Transverse colon (tissue), 4 donors: ENCODE measurements at regions not wholly inside any gene's neighbourhood (a gene's known extent, or its start where the extent isn't known, plus 50 kb on each side); places are given as distances from the start of the nearest gene placed in this dataset.

ENCODE experiments used
- DNase-seq: peaks from one replicate; pipeline ENCODE4 v3.0.0-alpha.2; 2019
- H3K27ac ChIP-seq, 4 donors: fragments of 200-600 bp; sonication (generic); 2 replicates each; pipeline ENCODE4 v1.5.1; 2016 to 2018; ENCODE audit warnings: inconsistent platforms in 4 of 4
- H3K27me3 ChIP-seq: fragments of 200-600 bp; sonication (generic); 2 replicates; pipeline ENCODE4 v1.5.1; 2017; ENCODE audit warnings: inconsistent platforms
- H3K36me3 ChIP-seq, 4 donors: fragments of 200-600 bp; sonication (generic); 2 replicates each; pipeline ENCODE4 v1.5.1; 2017 to 2019; ENCODE audit warnings: inconsistent platforms in 4 of 4
- H3K4me1 ChIP-seq, 4 donors: fragments of 200-600 bp; sonication (generic); 2 replicates each; pipeline ENCODE4 v1.5.1; 2017 to 2020; ENCODE audit warnings: inconsistent platforms in 4 of 4
- H3K4me3 ChIP-seq, 4 donors: fragments of 200-600 bp; sonication (generic); 1 replicate in 1 of 4; 2 replicates in 3 of 4; pipeline versions ENCODE4 v1.5.1 to v1.6.1; 2017 to 2019; ENCODE audit warnings: inconsistent platforms in 4 of 4
- H3K9me3 ChIP-seq, 2 donors: fragments of 200-600 bp; sonication (generic); 2 replicates each; pipeline ENCODE4 v1.5.1; 2017 to 2019; ENCODE audit warnings: inconsistent platforms in 2 of 2
- CTCF ChIP-seq, 5 experiments: fragments of 200-600 bp in 3 of 5; fragments of 450-650 bp in 2 of 5; sonication (generic) in 3 of 5; IDR thresholded peaks; 1 replicate in 2 of 5; 2 replicates in 3 of 5; pipeline ENCODE4 v1.5.1; 2016 to 2017; ENCODE audit warnings: antibody characterized with exemption in 5 of 5, inconsistent platforms in 3 of 5, mild to moderate bottlenecking in 2 of 5, moderate library complexity in 1 of 5
- EP300 ChIP-seq: sonication (generic); formaldehyde crosslinking; IDR thresholded peaks from one replicate; pipeline ENCODE4 v1.6.1; 2017; ENCODE audit warnings: antibody characterized with exemption, low read depth
- POLR2A ChIP-seq: fragments of 450-650 bp; IDR thresholded peaks from one replicate; pipeline ENCODE4 v1.6.1; 2016; ENCODE audit warnings: antibody characterized with exemption, mild to moderate bottlenecking, moderate library complexity
- POLR2AphosphoS5 ChIP-seq, 3 donors: sonication (generic); formaldehyde crosslinking; IDR thresholded peaks; one replicate each; pipeline ENCODE4 v1.6.1; 2016; ENCODE audit warnings: antibody characterized with exemption in 3 of 3
- WGBS, 2 donors: methylation state at CpG; one replicate each; pipeline ENCODE4 v1.1.5; 2018; ENCODE audit warnings: low coverage in 1 of 2; 5-methylcytosine and 5-hydroxymethylcytosine counted together
- in situ Hi-C, 4 donors: fragments of 200-750 bp; cut with MboI; loops; one replicate each; pipeline versions ENCODE4 v1.15.0 to v1.15.1; 2017; ENCODE audit warnings: low sequenced_read_pairs in 3 of 4, low pct_ligation_motif_present in 1 of 4, low pct_unique_long_range_greater_than_20kb in 1 of 4
- intact Hi-C: fragments of 100-400 bp; cut with DNase I; formaldehyde crosslinking; loops from one replicate; pipeline ENCODE4 v1.15.1; 2023; ENCODE audit warnings: low total_unique reads

GRCh38 chrX:40883021-40883619 is 147.8 kb upstream of the MED14 start:
- in situ Hi-C loops: loop anchor here in 2 of 4 donors (25.0 kb wide), 1 partner anchor 229 kb away; no protein-coding TSS in a partner anchor
- WGBS, 2 donors: 80% methylated on average over 5 to 7 of the region's 7 CpGs

GRCh38 chrX:40885989-40886388 is 150.6 kb upstream of the MED14 start:
- H3K27me3 ChIP-seq: no peaks in the 10 kb centered on the region
- no peaks in the 10 kb centered on the region for H3K9me3 ChIP-seq
- H3K4me3 ChIP-seq: no peak overlapping the region
- DNase-seq: no peak
- no peak overlapping the region for H3K27ac ChIP-seq
- no peaks in the 10 kb centered on the region for H3K36me3 ChIP-seq
- no peaks in the 10 kb centered on the region for H3K4me1 ChIP-seq
- in situ Hi-C loops (loop anchor here in 2 of 4 donors (25.0 kb wide), 1 partner anchor 226 kb away; no protein-coding TSS in a partner anchor), intact Hi-C loops (no loop called here)
- 91% methylated on average over 4 of the region's 4 CpGs; no CpG with 5 or more reads in 1 of the 2 donors for WGBS, 2 donors
- TF ChIP-seq CTCF (IDR thresholded peaks at IDR 0.05) (no peak), POLR2A (no peak), EP300 (no peak), POLR2AphosphoS5 (IDR thresholded peaks at IDR 0.05) (no peak)

More at GRCh38 chrX:40883021-40883619, 147.8 kb upstream of the MED14 start:
- Histone ChIP-seq H3K27ac (no peak overlapping the region), H3K4me1 (no peaks in the 10 kb centered on the region), H3K27me3 (no peaks in the 10 kb centered on the region), H3K36me3 (no peaks in the 10 kb centered on the region), H3K9me3 (no peaks in the 10 kb centered on the region), H3K4me3 (no peak overlapping the region)
- intact Hi-C loops: no loop called here
- no peak for DNase-seq
- TF ChIP-seq CTCF (IDR thresholded peaks at IDR 0.05) (no peak), POLR2AphosphoS5 (IDR thresholded peaks at IDR 0.05) (no peak), EP300 (no peak), POLR2A (no peak)

GRCh38 chrX:40887476-40887875 is 152.1 kb upstream of the MED14 start:
- H3K4me1 ChIP-seq: no peaks in the 10 kb centered on the region
- in situ Hi-C loops (loop anchor here in 2 of 4 donors (25.0 kb wide), 1 partner anchor 225 kb away; no protein-coding TSS in a partner anchor), intact Hi-C loops (no loop called here)
- H3K27ac ChIP-seq: no peak overlapping the region
- 71% methylated on average over 1 of the region's 1 CpG; no CpG with 5 or more reads in 1 of the 2 donors for WGBS, 2 donors
- TF ChIP-seq CTCF (IDR thresholded peaks at IDR 0.05): no peak
- no peak for TF ChIP-seq POLR2AphosphoS5 (IDR thresholded peaks at IDR 0.05)
- TF ChIP-seq EP300: no peak
- no peak for TF ChIP-seq POLR2A
- H3K4me3 ChIP-seq: no peak overlapping the region
- DNase-seq: no peak
- H3K36me3 ChIP-seq: no peaks in the 10 kb centered on the region
- H3K27me3 ChIP-seq: no peaks in the 10 kb centered on the region
- H3K9me3 ChIP-seq: no peaks in the 10 kb centered on the region

GRCh38 chrX:40891798-40892197 is 156.5 kb upstream of the MED14 start:
- Histone ChIP-seq H3K27ac (no peak overlapping the region), H3K4me1 (no peaks in the 10 kb centered on the region), H3K36me3 (no peaks in the 10 kb centered on the region), H3K27me3 (no peaks in the 10 kb centered on the region), H3K4me3 (no peak overlapping the region), H3K9me3 (no peaks in the 10 kb centered on the region)
- intact Hi-C loops (loop anchor here (10.0 kb wide), 1 partner anchor 1287 kb away; no protein-coding TSS in a partner anchor), in situ Hi-C loops (loop anchor here in 2 of 4 donors (25.0 kb wide), 1 partner anchor 221 kb away; no protein-coding TSS in a partner anchor)
- TF ChIP-seq CTCF (IDR thresholded peaks at IDR 0.05) (no peak), POLR2A (no peak), EP300 (no peak), POLR2AphosphoS5 (IDR thresholded peaks at IDR 0.05) (no peak)
- DNase-seq: no peak
